ENCODE measurements at regions not wholly inside any gene's neighbourhood (a gene's known extent, or its start where the extent isn't known, plus 50 kb on each side); places are given as distances from the start of the nearest gene placed in this dataset.

GRCh38 chr5:24264547-24264946, 380.2 kb downstream of the CDH10 start:
- no peak for TF ChIP-seq POLR2AphosphoS5 (IDR thresholded peaks at IDR 0.05)
- no peak for TF ChIP-seq POLR2A (IDR thresholded peaks at IDR 0.05; ENCODE audit: low read depth)
- TF ChIP-seq EP300 (IDR thresholded peaks at IDR 0.05), result no peak
- no peak for TF ChIP-seq CTCF (IDR thresholded peaks at IDR 0.05)

All from esophagus muscularis mucosa (tissue), 4 donors.